SH-SY5Y (cell line): ENCODE measurements at regions not wholly inside any gene's neighbourhood (a gene's known extent, or its start where the extent isn't known, plus 50 kb on each side); places are given as distances from the start of the nearest gene placed in this dataset.

ENCODE experiments used
- GATA2 ChIP-seq: IDR thresholded peaks from 2 replicates; pipeline ENCODE4 v1.6.1; 2011; ENCODE audit warnings: mild to moderate bottlenecking, low read depth, low read length
- GATA3 ChIP-seq: IDR thresholded peaks from 2 replicates; pipeline ENCODE4 v1.6.1; 2011; ENCODE audit warnings: low read depth, mild to moderate bottlenecking, low read length, moderate library complexity

DNA sequence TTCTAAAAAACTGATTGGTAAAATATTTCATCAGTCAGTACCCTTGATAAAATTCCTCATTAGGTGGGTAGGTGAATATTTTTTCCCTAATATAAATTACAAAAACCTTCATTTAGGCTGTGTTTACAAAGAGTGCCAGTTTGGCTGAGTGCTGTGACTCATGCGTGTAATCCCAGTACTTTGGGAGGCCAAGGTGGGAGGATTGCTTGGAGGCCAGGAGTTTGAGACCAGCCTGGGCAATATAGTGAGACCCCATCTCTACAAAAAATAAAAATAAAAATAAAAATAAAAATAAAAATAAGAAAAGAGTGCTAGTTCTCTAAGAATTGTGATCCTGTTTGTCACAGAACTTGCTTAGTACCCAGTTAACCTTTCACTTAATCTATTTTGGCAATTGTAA is 398.4 kb upstream of the RGS6 start:
- no peak for TF ChIP-seq GATA2
- TF ChIP-seq GATA3 = no peak
